Right lobe of liver (tissue), 6 donors: ENCODE measurements at regions not wholly inside any gene's neighbourhood (a gene's known extent, or its start where the extent isn't known, plus 50 kb on each side); places are given as distances from the start of the nearest gene placed in this dataset.
A peak's percentile ranks its signal among the peaks of the same experiment; 100 is the strongest.

ENCODE experiments used
- ATAC-seq, 4 donors: fragments of 200-7000 bp; cut with Tn5 transposase; one replicate each; pipeline ENCODE4 v1.9.1; 2020; ENCODE audit warnings: mild to moderate bottlenecking in 4 of 4, moderate library complexity in 4 of 4
- DNase-seq, 3 donors: peaks; one replicate each; pipeline ENCODE4 v3.0.0-alpha.2; 2020
- H3K27ac ChIP-seq, 3 donors: fragments of 200-600 bp; one replicate each; pipeline ENCODE4 v1.8.0; 2022
- H3K27me3 ChIP-seq, 2 donors: fragments of 200-600 bp; one replicate each; pipeline ENCODE4 v1.8.0; 2022
- H3K36me3 ChIP-seq, 4 donors: fragments of 200-600 bp; sonication (generic) in 1 of 4; one replicate each; pipeline versions ENCODE4 v1.5.1 to v1.8.0; 2017 to 2022; ENCODE audit warnings: control low read depth in 1 of 4
- H3K4me1 ChIP-seq, 4 donors: fragments of 200-600 bp; sonication (generic) in 1 of 4; one replicate each; pipeline versions ENCODE4 v1.5.1 to v1.8.0; 2017 to 2022; ENCODE audit warnings: control low read depth in 1 of 4
- H3K4me3 ChIP-seq, 3 donors: fragments of 200-600 bp; one replicate each; pipeline ENCODE4 v1.8.0; 2022
- H3K9me3 ChIP-seq, 4 donors: fragments of 200-600 bp; sonication (generic) in 1 of 4; one replicate each; pipeline versions ENCODE4 v1.5.1 to v1.8.0; 2017 to 2022; ENCODE audit warnings: control low read depth in 1 of 4
- POLR2A ChIP-seq: fragments of 450-650 bp; IDR thresholded peaks from one replicate; pipeline ENCODE4 v1.6.1; 2017; ENCODE audit warnings: antibody characterized with exemption, mild to moderate bottlenecking
- WGBS: methylation state at CpG from one replicate; pipeline ENCODE4 v1.1.6; 2018; ENCODE audit warnings: low coverage, low lambda C conversion rate; ENCODE audit not compliant: insufficient coverage; ENCODE audit errors: missing lambda C conversion rate; 5-methylcytosine and 5-hydroxymethylcytosine counted together
- intact Hi-C, 2 donors: fragments of 100-400 bp; cut with DNase I; formaldehyde crosslinking; loops; one replicate each; pipeline versions ENCODE4 v1.11.2 to v1.14.1; 2022
- TF ChIP-seq, protein P1 (sequence below), 4 donors: fragments of 200-600 bp in 3 of 4; fragments of 450-650 bp in 1 of 4; IDR thresholded peaks; one replicate each; pipeline versions ENCODE4 v1.5.1 to v1.8.0; 2016 to 2022; ENCODE audit warnings: antibody characterized with exemption in 4 of 4, mild to moderate bottlenecking in 2 of 4
- donor health status: DM: no; HTN: yes; CAD: no.
- donor health status: DM: no; HTN: no; CAD: no.
- donor health status: DM: no; HTN: no; CAD: no.
- donor health status: DM: no; HTN: yes; CAD: no.
- donor health status: DM: no; HTN: yes; CAD: no.

DNA sequence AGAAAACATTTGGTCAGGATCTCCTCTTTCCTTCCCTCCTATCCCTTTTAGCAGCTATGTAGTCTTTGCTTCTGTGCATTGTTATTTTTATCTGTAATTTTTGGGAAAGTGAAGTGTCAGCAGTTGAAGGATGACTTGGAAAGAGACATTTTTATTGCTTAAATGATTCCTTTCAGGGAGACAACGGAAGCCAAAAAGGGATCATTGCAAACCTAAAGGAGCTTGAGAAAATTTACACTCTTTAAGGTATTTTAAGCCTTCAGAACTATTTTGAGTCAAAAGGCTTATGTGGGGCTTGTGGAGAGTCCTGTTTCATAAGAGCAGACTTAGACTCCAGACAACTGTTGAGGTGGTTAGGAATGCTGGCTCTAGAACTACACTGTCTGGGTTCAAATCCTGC is 281.6 kb downstream of the KIF4B start:
- Histone ChIP-seq H3K27ac (no peak overlapping the region), H3K4me3 (no peak overlapping the region), H3K36me3 (no peaks in the 10 kb centered on the region), H3K27me3 (no peaks in the 10 kb centered on the region), H3K4me1 (peaks cover 0 to 10% (median 0%) of the 10 kb centered on the region in 4 donors), H3K9me3 (no peaks in the 10 kb centered on the region)
- TF ChIP-seq, protein P1, sequence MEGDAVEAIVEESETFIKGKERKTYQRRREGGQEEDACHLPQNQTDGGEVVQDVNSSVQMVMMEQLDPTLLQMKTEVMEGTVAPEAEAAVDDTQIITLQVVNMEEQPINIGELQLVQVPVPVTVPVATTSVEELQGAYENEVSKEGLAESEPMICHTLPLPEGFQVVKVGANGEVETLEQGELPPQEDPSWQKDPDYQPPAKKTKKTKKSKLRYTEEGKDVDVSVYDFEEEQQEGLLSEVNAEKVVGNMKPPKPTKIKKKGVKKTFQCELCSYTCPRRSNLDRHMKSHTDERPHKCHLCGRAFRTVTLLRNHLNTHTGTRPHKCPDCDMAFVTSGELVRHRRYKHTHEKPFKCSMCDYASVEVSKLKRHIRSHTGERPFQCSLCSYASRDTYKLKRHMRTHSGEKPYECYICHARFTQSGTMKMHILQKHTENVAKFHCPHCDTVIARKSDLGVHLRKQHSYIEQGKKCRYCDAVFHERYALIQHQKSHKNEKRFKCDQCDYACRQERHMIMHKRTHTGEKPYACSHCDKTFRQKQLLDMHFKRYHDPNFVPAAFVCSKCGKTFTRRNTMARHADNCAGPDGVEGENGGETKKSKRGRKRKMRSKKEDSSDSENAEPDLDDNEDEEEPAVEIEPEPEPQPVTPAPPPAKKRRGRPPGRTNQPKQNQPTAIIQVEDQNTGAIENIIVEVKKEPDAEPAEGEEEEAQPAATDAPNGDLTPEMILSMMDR (IDR thresholded peaks at IDR 0.05) = no peak
- no peak for TF ChIP-seq POLR2A
- 74% methylated on average over 1 of the region's 1 CpG for WGBS
- no peak for DNase-seq
- ATAC-seq = no peak
- intact Hi-C loops = no loop called here

DNA sequence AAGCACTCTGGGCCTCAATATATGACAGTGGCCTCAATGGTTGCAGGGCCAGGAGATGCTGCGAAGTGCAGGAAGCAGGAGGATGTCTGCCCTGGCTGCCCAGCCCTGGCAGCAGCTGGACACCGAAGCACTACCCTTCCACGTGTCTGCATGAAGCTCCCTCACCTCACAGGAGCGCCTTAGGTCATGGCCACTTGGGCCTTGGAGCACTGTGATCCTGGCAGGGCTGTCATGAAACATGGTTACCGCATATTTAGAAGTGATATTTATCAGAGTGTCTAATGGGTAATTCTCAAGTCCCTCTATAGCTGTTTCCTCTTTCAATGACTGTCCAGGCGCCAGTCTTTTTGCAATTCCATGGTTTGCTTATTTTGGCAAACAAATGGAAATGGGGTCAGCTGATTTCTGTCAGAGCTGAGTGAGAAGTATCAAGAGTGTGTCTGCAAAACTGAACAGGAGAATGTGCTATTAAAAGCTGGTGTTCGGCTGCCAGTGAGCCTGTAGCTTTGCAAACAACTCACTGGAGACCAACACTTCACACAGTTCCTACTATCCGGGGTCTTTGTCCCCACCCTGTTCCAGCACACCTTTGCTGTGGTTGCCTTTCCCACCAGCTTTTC is 285.9 kb downstream of the KIF4B start:
- Histone ChIP-seq H3K27me3 (no peaks in the 10 kb centered on the region), H3K4me1 (peaks cover 0 to 10% (median 0%) of the 10 kb centered on the region in 4 donors), H3K4me3 (no peak overlapping the region), H3K9me3 (no peaks in the 10 kb centered on the region), H3K36me3 (no peaks in the 10 kb centered on the region), H3K27ac (no peak overlapping the region)
- peak in 2 of 3 donors; percentile 49 to 54 for DNase-seq
- WGBS = 23% methylated on average over 4 of the region's 8 CpGs
- peak; percentile 84 to 91 (median 88) for ATAC-seq
- intact Hi-C loops = no loop called here
- TF ChIP-seq POLR2A = no peak
- TF ChIP-seq, protein P1 (IDR thresholded peaks at IDR 0.05) = no peak

DNA sequence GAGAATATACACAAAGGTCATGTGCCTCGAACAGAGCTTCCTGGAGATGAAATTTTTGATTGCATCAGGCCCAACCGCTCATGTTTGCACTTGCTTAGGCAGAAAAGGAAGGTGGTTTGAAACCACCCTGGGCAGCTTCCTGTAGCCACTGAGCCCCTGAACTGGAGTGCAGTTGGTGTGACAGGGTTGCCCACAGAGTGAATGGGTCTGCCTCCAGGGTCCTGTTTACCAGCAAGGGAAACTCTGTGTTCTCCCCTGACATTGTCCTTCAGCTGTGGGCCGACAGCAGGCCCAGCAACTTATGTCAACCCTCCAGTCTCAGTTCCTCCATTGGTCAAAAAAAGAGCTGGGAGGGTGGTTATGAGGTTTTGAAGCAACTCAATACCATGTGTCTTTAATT is 289.6 kb downstream of the KIF4B start:
- no peak overlapping the region for H3K4me3 ChIP-seq
- no peaks in the 10 kb centered on the region for H3K36me3 ChIP-seq
- H3K9me3 ChIP-seq = no peaks in the 10 kb centered on the region
- TF ChIP-seq, protein P1 (IDR thresholded peaks at IDR 0.05) = no peak
- TF ChIP-seq POLR2A = no peak
- intact Hi-C loops = no loop called here
- H3K27me3 ChIP-seq = no peaks in the 10 kb centered on the region
- DNase-seq (no peak), ATAC-seq (peak in 2 of 4 donors; percentile 16 to 19)
- no peak overlapping the region for H3K27ac ChIP-seq
- WGBS = 30% methylated on average over 3 of the region's 3 CpGs
- peaks cover 0 to 10% (median 0%) of the 10 kb centered on the region in 4 donors for H3K4me1 ChIP-seq

DNA sequence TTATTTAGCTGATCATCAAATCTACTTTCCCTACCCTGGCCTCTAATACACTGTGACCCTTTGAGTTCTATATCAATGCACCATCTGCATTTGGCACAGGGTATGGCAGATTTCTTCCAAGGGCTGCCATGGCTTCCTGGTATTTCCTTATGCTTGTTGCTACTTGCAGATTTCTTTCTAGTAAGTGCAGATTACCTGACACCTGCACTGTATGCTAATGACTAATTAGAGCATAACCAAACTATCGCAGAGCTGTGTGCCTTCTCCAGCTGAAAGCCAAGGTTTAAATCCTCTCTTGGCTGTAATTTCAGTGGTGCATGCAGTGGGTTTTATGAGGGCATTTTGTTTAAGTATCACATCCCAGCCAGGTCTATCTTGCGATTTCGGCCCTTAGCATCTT is 293.7 kb downstream of the KIF4B start:
- Histone ChIP-seq H3K36me3 (no peaks in the 10 kb centered on the region), H3K9me3 (no peaks in the 10 kb centered on the region), H3K27me3 (no peaks in the 10 kb centered on the region), H3K4me3 (no peak overlapping the region), H3K4me1 (peaks cover 0 to 3% (median 0%) of the 10 kb centered on the region in 4 donors), H3K27ac (no peak overlapping the region)
- TF ChIP-seq, protein P1 (IDR thresholded peaks at IDR 0.05) = no peak
- no peak for TF ChIP-seq POLR2A
- DNase-seq (no peak), ATAC-seq (no peak)
- 100% methylated on average over 2 of the region's 3 CpGs for WGBS
- intact Hi-C loops = no loop called here

DNA sequence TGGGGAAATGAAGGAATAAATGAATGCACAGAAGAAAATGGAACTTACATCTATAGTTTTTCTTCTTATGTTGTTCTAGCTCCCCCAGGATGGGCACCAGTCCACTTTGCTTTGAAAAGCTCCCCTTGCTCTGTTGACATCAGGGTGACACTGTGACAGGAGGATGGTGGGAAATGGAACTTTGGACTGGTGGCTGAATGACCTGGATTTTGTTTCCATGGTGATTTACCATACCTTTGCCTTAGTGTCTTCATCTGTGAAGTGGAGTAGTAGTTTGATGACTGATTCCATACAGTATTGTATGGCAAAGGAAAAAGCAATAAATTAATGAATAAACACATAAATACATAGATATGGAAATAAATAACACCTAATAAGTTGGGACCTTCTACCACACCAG is 294.7 kb downstream of the KIF4B start:
- Histone ChIP-seq H3K4me1 (peaks cover 0 to 3% (median 0%) of the 10 kb centered on the region in 4 donors), H3K4me3 (no peak overlapping the region), H3K27me3 (no peaks in the 10 kb centered on the region), H3K27ac (no peak overlapping the region), H3K36me3 (no peaks in the 10 kb centered on the region), H3K9me3 (no peaks in the 10 kb centered on the region)
- TF ChIP-seq, protein P1 (IDR thresholded peaks at IDR 0.05) = no peak
- TF ChIP-seq POLR2A = no peak
- DNase-seq (no peak), ATAC-seq (peak; percentile 16 to 61 (median 36))
- intact Hi-C loops = no loop called here
